ENCODE measurements at regions not wholly inside any gene's neighbourhood (a gene's known extent, or its start where the extent isn't known, plus 50 kb on each side); places are given as distances from the start of the nearest gene placed in this dataset.

- peak; percentile 73 for TF ChIP-seq ZHX2 (IDR thresholded peaks at IDR 0.05; ENCODE audit: low read depth)
- no peak for TF ChIP-seq ZHX2 (CRISPR knock-in tag; IDR thresholded peaks at IDR 0.05; ENCODE audit: borderline replicate concordance)
- TF ChIP-seq HOMEZ (CRISPR knock-in tag; IDR thresholded peaks at IDR 0.05; ENCODE audit: low read depth): peak; percentile 56; the same call in 1 of the 2 replicates
- TF ChIP-seq ZNF205 (CRISPR knock-in tag; IDR thresholded peaks at IDR 0.05): peak; percentile 34; the same call in 1 of the 2 replicates
- TF ChIP-seq SOX5 (CRISPR knock-in tag; IDR thresholded peaks at IDR 0.05; ENCODE audit: borderline replicate concordance): peak; percentile 83; the same call in 1 of the 2 replicates
- TF ChIP-seq ARID5B (CRISPR knock-in tag; IDR thresholded peaks at IDR 0.05): peak; percentile 89
- TF ChIP-seq ELF1 (CRISPR knock-in tag; IDR thresholded peaks at IDR 0.05): 0 out of 2 replicates have a peak, but pooled peaks have one; percentile 31
- 0 out of 2 replicates have a peak, but pooled peaks have one; percentile 45 for TF ChIP-seq POGZ (CRISPR knock-in tag; IDR thresholded peaks at IDR 0.05)
- 0 out of 2 replicates have a peak, but pooled peaks have one; percentile 51 for TF ChIP-seq NKX3-1 (CRISPR knock-in tag; IDR thresholded peaks at IDR 0.05)
- peak; percentile 42; the same call in 1 of the 2 replicates for TF ChIP-seq ZNF646 (CRISPR knock-in tag; IDR thresholded peaks at IDR 0.05)
- no peak for TF ChIP-seq SMARCE1 (IDR thresholded peaks at IDR 0.05; ENCODE audit: borderline replicate concordance)
Observed at GRCh38 chr6:43848671-43849391, 78.8 kb downstream of the VEGFA start (continued).
